OCI-LY1 (cell line): ENCODE measurements at regions not wholly inside any gene's neighbourhood (a gene's known extent, or its start where the extent isn't known, plus 50 kb on each side); places are given as distances from the start of the nearest gene placed in this dataset.

Experiments used
- EZH2 ChIP-seq: fragments of 200-600 bp; sonication (generic), shearing (Covaris generic); IDR thresholded peaks from 2 replicates; pipeline ENCODE4 v1.8.0; 2017; ENCODE audit warnings: borderline replicate concordance, mixed run types, mild to moderate bottlenecking, antibody characterized with exemption, low read length, moderate library complexity, mixed read lengths
- TF ChIP-seq, protein P1 (sequence below): fragments of 200-600 bp; sonication (generic), shearing (Covaris generic); IDR thresholded peaks from 2 replicates; pipeline ENCODE4 v1.5.1; 2017; ENCODE audit warnings: mild to moderate bottlenecking, antibody characterized with exemption, low read length, moderate library complexity, mixed read lengths

GRCh38 chr7:135843214-135843613, 94.6 kb upstream of the FAM180A start:
- TF ChIP-seq, protein P1, sequence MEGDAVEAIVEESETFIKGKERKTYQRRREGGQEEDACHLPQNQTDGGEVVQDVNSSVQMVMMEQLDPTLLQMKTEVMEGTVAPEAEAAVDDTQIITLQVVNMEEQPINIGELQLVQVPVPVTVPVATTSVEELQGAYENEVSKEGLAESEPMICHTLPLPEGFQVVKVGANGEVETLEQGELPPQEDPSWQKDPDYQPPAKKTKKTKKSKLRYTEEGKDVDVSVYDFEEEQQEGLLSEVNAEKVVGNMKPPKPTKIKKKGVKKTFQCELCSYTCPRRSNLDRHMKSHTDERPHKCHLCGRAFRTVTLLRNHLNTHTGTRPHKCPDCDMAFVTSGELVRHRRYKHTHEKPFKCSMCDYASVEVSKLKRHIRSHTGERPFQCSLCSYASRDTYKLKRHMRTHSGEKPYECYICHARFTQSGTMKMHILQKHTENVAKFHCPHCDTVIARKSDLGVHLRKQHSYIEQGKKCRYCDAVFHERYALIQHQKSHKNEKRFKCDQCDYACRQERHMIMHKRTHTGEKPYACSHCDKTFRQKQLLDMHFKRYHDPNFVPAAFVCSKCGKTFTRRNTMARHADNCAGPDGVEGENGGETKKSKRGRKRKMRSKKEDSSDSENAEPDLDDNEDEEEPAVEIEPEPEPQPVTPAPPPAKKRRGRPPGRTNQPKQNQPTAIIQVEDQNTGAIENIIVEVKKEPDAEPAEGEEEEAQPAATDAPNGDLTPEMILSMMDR, result no peak
- no peak for TF ChIP-seq EZH2
